ENCODE measurements at regions not wholly inside any gene's neighbourhood (a gene's known extent, or its start where the extent isn't known, plus 50 kb on each side); places are given as distances from the start of the nearest gene placed in this dataset.

- H3K9me2 ChIP-seq (ENCODE audit: insufficient read depth, low read length): no peaks in the 10 kb centered on the region
- CTCF ChIA-PET (ENCODE audit: unreplicated experiment): no interaction called here
- intact Hi-C loops (cut with micrococcal nuclease; ENCODE audit: unreplicated experiment): no loop called here
- no peak overlapping the region for H3K27ac ChIP-seq (ENCODE audit: low read depth, low read length, poor library complexity, severe bottlenecking)
- no peaks in the 10 kb centered on the region for H3K4me1 ChIP-seq (ENCODE audit: insufficient read depth, low read length, poor library complexity, severe bottlenecking)
- DNase-seq (ENCODE audit: low spot score): no peak
- POLR2A ChIA-PET: interaction anchor here (0.7 kb wide), 4 partner anchors 85 to 833 kb away, joined by 4 to 7 read pairs (median 4); no protein-coding TSS in a partner anchor
- H3K4me3 ChIP-seq (ENCODE audit: low read depth, low read length, poor library complexity, severe bottlenecking): no peak overlapping the region
- no peak overlapping the region for H3K4me2 ChIP-seq (ENCODE audit: low read length)
- TF ChIP-seq CTCF (conservative IDR thresholded peaks at IDR 0.05; ENCODE audit: low read length) (no peak), EZH2phosphoT487 (IDR thresholded peaks at IDR 0.05; ENCODE audit: borderline replicate concordance, low read depth, low read length) (no peak)
- H3K79me2 ChIP-seq (ENCODE audit: insufficient read depth, low read depth, low read length): no peaks in the 10 kb centered on the region
- no TSS peak for BruUV-seq (replicated peaks)
- H3K9me3 ChIP-seq (ENCODE audit: low read length): no peaks in the 10 kb centered on the region
- no peak overlapping the region for H2AFZ ChIP-seq (ENCODE audit: low read length)
- H4K20me1 ChIP-seq (ENCODE audit: insufficient read depth, low read length): no peaks in the 10 kb centered on the region
- no peaks in the 10 kb centered on the region for H3K36me3 ChIP-seq (ENCODE audit: insufficient read depth, low read length)
Observed at GRCh38 chr13:73633817-73634460, 500.3 kb downstream of the KLF12 start.

- Histone ChIP-seq H3K9me3 (ENCODE audit: low read length) (no peaks in the 10 kb centered on the region), H3K79me2 (ENCODE audit: insufficient read depth, low read depth, low read length) (no peaks in the 10 kb centered on the region), H3K4me1 (ENCODE audit: insufficient read depth, low read length, poor library complexity, severe bottlenecking) (no peaks in the 10 kb centered on the region), H3K4me3 (ENCODE audit: low read depth, low read length, poor library complexity, severe bottlenecking) (no peak overlapping the region), H3K27ac (ENCODE audit: low read depth, low read length, poor library complexity, severe bottlenecking) (no peak overlapping the region), H3K4me2 (ENCODE audit: low read length) (no peak overlapping the region), H4K20me1 (ENCODE audit: insufficient read depth, low read length) (no peaks in the 10 kb centered on the region), H3K36me3 (ENCODE audit: insufficient read depth, low read length) (no peaks in the 10 kb centered on the region), H2AFZ (ENCODE audit: low read length) (no peak overlapping the region), H3K9me2 (ENCODE audit: insufficient read depth, low read length) (no peaks in the 10 kb centered on the region)
- CTCF ChIA-PET (ENCODE audit: unreplicated experiment): interaction anchor here (0.7 kb wide), 1 partner anchor 163 kb away, joined by 3 read pairs; no protein-coding TSS in a partner anchor
- BruUV-seq (replicated peaks): no TSS peak
- TF ChIP-seq EZH2phosphoT487 (IDR thresholded peaks at IDR 0.05; ENCODE audit: borderline replicate concordance, low read depth, low read length): no peak
- TF ChIP-seq CTCF (conservative IDR thresholded peaks at IDR 0.05; ENCODE audit: low read length): no peak
- POLR2A ChIA-PET: interaction anchor here (1.2 kb wide), 1 partner anchor 25 kb away, joined by 4 read pairs; no protein-coding TSS in a partner anchor
- no peak for DNase-seq (ENCODE audit: low spot score)
- intact Hi-C loops (cut with micrococcal nuclease; ENCODE audit: unreplicated experiment): no loop called here
Observed at GRCh38 chr13:73631411-73631810, 502.8 kb downstream of the KLF12 start.

- no peak for DNase-seq (ENCODE audit: low spot score)
- no peak for TF ChIP-seq EZH2phosphoT487 (IDR thresholded peaks at IDR 0.05; ENCODE audit: borderline replicate concordance, low read depth, low read length)
- TF ChIP-seq CTCF (conservative IDR thresholded peaks at IDR 0.05; ENCODE audit: low read length): no peak
- no peak overlapping the region for H3K27ac ChIP-seq (ENCODE audit: low read depth, low read length, poor library complexity, severe bottlenecking)
- no peaks in the 10 kb centered on the region for H3K4me1 ChIP-seq (ENCODE audit: insufficient read depth, low read length, poor library complexity, severe bottlenecking)
- no peaks in the 10 kb centered on the region for H3K79me2 ChIP-seq (ENCODE audit: insufficient read depth, low read depth, low read length)
- ChIA-PET CTCF (ENCODE audit: unreplicated experiment) (no interaction called here), POLR2A (interaction anchor here (0.6 kb wide), 2 partner anchors 579 to 1967 kb away, joined by 3 read pairs; no protein-coding TSS in a partner anchor)
- intact Hi-C loops (cut with micrococcal nuclease; ENCODE audit: unreplicated experiment): no loop called here
- no peaks in the 10 kb centered on the region for H3K36me3 ChIP-seq (ENCODE audit: insufficient read depth, low read length)
- H3K4me3 ChIP-seq (ENCODE audit: low read depth, low read length, poor library complexity, severe bottlenecking): no peak overlapping the region
- no peaks in the 10 kb centered on the region for H3K9me3 ChIP-seq (ENCODE audit: low read length)
- H3K4me2 ChIP-seq (ENCODE audit: low read length): no peak overlapping the region
- H4K20me1 ChIP-seq (ENCODE audit: insufficient read depth, low read length): no peaks in the 10 kb centered on the region
- BruUV-seq (replicated peaks): no TSS peak
- H2AFZ ChIP-seq (ENCODE audit: low read length): no peak overlapping the region
- no peaks in the 10 kb centered on the region for H3K9me2 ChIP-seq (ENCODE audit: insufficient read depth, low read length)
Observed at GRCh38 chr13:73625562-73626339, 508.5 kb downstream of the KLF12 start.
